Heart right ventricle (tissue), 16 donors: ENCODE measurements at regions not wholly inside any gene's neighbourhood (a gene's known extent, or its start where the extent isn't known, plus 50 kb on each side); places are given as distances from the start of the nearest gene placed in this dataset.

Experiments
- ATAC-seq, 8 donors: fragments of 200-7000 bp; cut with Tn5 transposase; one replicate each; pipeline ENCODE4 v1.9.1; 2020; ENCODE audit warnings: mild to moderate bottlenecking in 8 of 8, moderate library complexity in 8 of 8, moderate number of reproducible peaks in 1 of 8
- DNase-seq, 2 donors: peaks; one replicate each; pipeline ENCODE4 v3.0.0-alpha.2; 2020
- H3K27ac ChIP-seq, 10 donors: fragments of 200-600 bp; sonication (generic) in 2 of 10; one replicate each; pipeline versions ENCODE4 v1.5.0 to v1.8.0; 2020 to 2022; ENCODE audit warnings: mild to moderate bottlenecking in 3 of 10
- H3K27me3 ChIP-seq, 7 donors: fragments of 200-600 bp; one replicate each; pipeline ENCODE4 v1.8.0; 2021 to 2022; ENCODE audit warnings: mild to moderate bottlenecking in 2 of 7
- H3K36me3 ChIP-seq, 9 donors: fragments of 200-600 bp; sonication (generic) in 1 of 9; one replicate each; pipeline versions ENCODE4 v1.5.0 to v1.8.0; 2020 to 2022; ENCODE audit warnings: mild to moderate bottlenecking in 2 of 9
- H3K4me1 ChIP-seq, 9 donors: fragments of 200-600 bp; sonication (generic) in 1 of 9; one replicate each; pipeline versions ENCODE4 v1.5.0 to v1.8.0; 2020 to 2022; ENCODE audit warnings: mild to moderate bottlenecking in 4 of 9
- H3K4me3 ChIP-seq, 10 donors: fragments of 200-600 bp; sonication (generic) in 2 of 10; one replicate each; pipeline versions ENCODE4 v1.5.0 to v1.8.0; 2020 to 2022; ENCODE audit warnings: mild to moderate bottlenecking in 7 of 10, moderate library complexity in 2 of 10
- H3K9me3 ChIP-seq, 11 donors: fragments of 200-600 bp in 10 of 11; sonication (generic) in 2 of 11; one replicate each; pipeline versions ENCODE4 v1.5.0 to v1.8.0; 2013 to 2022; ENCODE audit warnings: mild to moderate bottlenecking in 2 of 11, control low read depth in 1 of 11, moderate library complexity in 1 of 11
- WGBS, 2 donors: extraction: QIAGEN DNeasy Blood & Tissue Kit; methylation state at CpG; one replicate each; pipeline ENCODE4 v1.1.7; 2013; ENCODE audit warnings: inconsistent platforms in 1 of 2; 5-methylcytosine and 5-hydroxymethylcytosine counted together
- intact Hi-C, 10 donors: fragments of 100-400 bp; cut with DNase I; formaldehyde crosslinking; loops; one replicate each; pipeline versions ENCODE4 v1.11.1 to v1.14.2; 2022
- TF ChIP-seq, protein P1 (sequence below), 9 donors: fragments of 200-600 bp; sonication (generic) in 2 of 9; IDR thresholded peaks; one replicate each; pipeline versions ENCODE4 v1.5.0 to v1.8.0; 2021 to 2022; ENCODE audit warnings: antibody characterized with exemption in 9 of 9, mild to moderate bottlenecking in 5 of 9, moderate library complexity in 1 of 9
- donor health status: Arrhythmogenic right ventricular cardiomyopathy.
- donor health status: ischemic (EF 13 %, LVEDD 7.1; RV severe dilation, severe dysfunction).
- donor health status: healthy with polysubstance abuse.
- donor health status: DM: no; HTN: yes; CAD: no.
- donor health status: DM: no; HTN: no; CAD: no.
- donor health status: ischemic (EF 25% LVEDD 6.9; RV normal size, moderate dysfunction).
- donor health status: ischemic (EF 25% LVEDD 5.7; RV mildly dilated, moderate dysfunction).
- donor health status: healthy.
- donor health status: DM: yes; HTN: yes; CAD: no.
- donor health status: Ischemic cardiomyopathy.
- donor health status: ischemic (EF 35%, LVEDD 5.7; RV mildly dilated, moderate dysfunction).
- donor health status: nonischemic (EF 11% LVEDD 7.7; RV severe dilation, severe dysfunction).
- donor health status: DM: yes; HTN: yes; CAD: no.
- donor health status: PGD.
- donor health status: ischemic (EF 29% LVEDD 5.4; RV normal size, mild dysfunction).
- donor health status: nonischemic (EF 23%, LVEDD 6.1; RV moderate dilation, normal function).

DNA sequence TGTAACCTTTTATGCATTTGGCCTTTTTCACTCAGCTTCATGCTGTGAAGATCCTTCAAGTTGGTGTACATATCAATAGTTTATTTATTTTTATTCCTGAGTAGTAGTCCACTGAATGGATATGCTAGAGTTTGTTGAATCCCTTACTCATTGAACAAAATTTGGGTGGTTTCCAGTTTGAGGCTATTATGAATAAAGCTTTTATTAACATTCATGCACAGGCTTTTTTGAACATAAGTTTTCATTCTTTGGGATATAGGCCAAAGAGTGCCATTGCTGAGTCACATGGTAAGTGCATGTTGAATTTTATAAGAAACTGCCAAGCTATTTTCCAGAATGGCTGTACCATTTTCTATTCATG is 59.5 kb upstream of the CAPRIN2 start:
- Histone ChIP-seq H3K4me1 (peaks cover 0 to 2% (median 0%) of the 10 kb centered on the region in 9 donors), H3K4me3 (no peak overlapping the region), H3K9me3 (no peaks in the 10 kb centered on the region), H3K27ac (no peak overlapping the region), H3K36me3 (no peaks in the 10 kb centered on the region), H3K27me3 (no peaks in the 10 kb centered on the region)
- intact Hi-C loops, result loop anchor here in 1 of 10 donors (10.0 kb wide), 1 partner anchor 1289 kb away; no protein-coding TSS in a partner anchor
- ATAC-seq (no peak), DNase-seq (no peak)
- TF ChIP-seq, protein P1, sequence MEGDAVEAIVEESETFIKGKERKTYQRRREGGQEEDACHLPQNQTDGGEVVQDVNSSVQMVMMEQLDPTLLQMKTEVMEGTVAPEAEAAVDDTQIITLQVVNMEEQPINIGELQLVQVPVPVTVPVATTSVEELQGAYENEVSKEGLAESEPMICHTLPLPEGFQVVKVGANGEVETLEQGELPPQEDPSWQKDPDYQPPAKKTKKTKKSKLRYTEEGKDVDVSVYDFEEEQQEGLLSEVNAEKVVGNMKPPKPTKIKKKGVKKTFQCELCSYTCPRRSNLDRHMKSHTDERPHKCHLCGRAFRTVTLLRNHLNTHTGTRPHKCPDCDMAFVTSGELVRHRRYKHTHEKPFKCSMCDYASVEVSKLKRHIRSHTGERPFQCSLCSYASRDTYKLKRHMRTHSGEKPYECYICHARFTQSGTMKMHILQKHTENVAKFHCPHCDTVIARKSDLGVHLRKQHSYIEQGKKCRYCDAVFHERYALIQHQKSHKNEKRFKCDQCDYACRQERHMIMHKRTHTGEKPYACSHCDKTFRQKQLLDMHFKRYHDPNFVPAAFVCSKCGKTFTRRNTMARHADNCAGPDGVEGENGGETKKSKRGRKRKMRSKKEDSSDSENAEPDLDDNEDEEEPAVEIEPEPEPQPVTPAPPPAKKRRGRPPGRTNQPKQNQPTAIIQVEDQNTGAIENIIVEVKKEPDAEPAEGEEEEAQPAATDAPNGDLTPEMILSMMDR (IDR thresholded peaks at IDR 0.05), result no peak

DNA sequence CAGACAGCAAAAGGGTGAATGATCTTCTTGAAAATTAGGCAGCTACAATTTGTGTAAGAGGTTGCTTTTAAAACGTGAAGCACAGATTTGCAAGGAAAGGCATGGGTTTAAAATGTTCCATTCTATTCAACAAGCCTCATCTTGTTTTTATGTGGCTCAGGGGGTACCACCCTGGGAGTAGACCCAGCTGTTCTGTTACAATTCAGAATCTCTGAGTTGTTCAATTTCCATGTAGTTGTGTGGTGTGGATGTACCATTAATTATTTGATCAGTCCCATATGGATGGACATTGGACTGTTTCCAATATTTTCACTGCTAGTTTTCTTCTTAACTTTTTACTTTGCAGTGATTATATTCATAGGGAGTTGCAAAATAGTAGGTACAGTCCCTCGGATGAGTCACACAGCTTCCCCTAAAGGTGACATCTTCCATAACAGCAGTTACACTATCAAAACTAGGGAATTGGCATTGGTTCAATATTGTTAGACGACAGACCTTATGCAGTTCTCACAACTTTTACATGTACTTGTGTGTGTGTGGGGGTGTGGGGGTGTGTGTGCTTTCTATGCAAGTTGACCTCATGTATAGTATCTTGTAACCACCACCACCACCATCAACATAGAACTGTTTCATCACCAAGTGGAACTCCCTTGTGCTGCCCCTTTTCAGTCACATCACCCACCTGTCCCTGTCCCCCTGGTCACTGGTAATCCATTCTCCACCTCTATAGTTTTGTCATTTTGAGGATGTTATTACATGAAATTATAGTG is 59.0 kb upstream of the CAPRIN2 start:
- intact Hi-C loops, result loop anchor here in 1 of 10 donors (10.0 kb wide), 1 partner anchor 1289 kb away; no protein-coding TSS in a partner anchor
- DNase-seq (no peak), ATAC-seq (no peak)

DNA sequence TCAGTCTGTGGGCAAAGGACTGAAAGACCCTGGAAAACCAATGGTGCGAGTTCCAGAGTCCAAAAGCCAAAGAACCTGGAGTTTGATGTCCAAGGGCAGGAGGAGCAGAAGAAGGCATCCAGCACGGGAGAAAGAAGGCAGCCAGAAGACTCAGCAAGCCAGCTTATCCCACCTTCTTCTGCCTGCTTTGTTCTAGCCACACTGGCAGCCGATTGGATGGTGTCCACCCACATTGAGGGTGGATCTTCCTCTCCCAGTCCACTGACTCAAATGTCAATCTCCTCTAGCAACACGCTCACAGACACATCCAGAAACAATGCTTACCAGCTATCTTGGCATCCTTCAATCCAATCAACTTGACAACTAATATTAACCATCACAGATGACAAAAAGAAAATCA is 57.2 kb upstream of the CAPRIN2 start:
- no peaks in the 10 kb centered on the region for H3K27me3 ChIP-seq
- H3K36me3 ChIP-seq, result no peaks in the 10 kb centered on the region
- no peak overlapping the region for H3K4me3 ChIP-seq
- peaks cover 0 to 4% (median 0%) of the 10 kb centered on the region in 9 donors for H3K4me1 ChIP-seq
- ATAC-seq, result no peak
- H3K9me3 ChIP-seq, result peaks cover 0 to 16% (median 0%) of the 10 kb centered on the region in 11 donors
- TF ChIP-seq, protein P1 (IDR thresholded peaks at IDR 0.05), result no peak
- DNase-seq, result no peak
- intact Hi-C loops, result loop anchor here in 1 of 10 donors (10.0 kb wide), 1 partner anchor 1287 kb away; no protein-coding TSS in a partner anchor
- H3K27ac ChIP-seq, result no peak overlapping the region
- WGBS, 2 donors, result 58 to 62% methylated on average over 4 of the region's 4 CpGs

More for the DNA sequence above, 59.0 kb upstream of the CAPRIN2 start:
- no peaks in the 10 kb centered on the region for H3K27me3 ChIP-seq
- peaks cover 0 to 2% (median 0%) of the 10 kb centered on the region in 9 donors for H3K4me1 ChIP-seq
- no peaks in the 10 kb centered on the region for H3K36me3 ChIP-seq
- 35 to 54% methylated on average over 3 of the region's 3 CpGs for WGBS, 2 donors
- H3K4me3 ChIP-seq, result no peak overlapping the region
- TF ChIP-seq, protein P1 (IDR thresholded peaks at IDR 0.05), result no peak
- H3K27ac ChIP-seq, result no peak overlapping the region
- peaks cover 0 to 4% (median 0%) of the 10 kb centered on the region in 11 donors for H3K9me3 ChIP-seq

DNA sequence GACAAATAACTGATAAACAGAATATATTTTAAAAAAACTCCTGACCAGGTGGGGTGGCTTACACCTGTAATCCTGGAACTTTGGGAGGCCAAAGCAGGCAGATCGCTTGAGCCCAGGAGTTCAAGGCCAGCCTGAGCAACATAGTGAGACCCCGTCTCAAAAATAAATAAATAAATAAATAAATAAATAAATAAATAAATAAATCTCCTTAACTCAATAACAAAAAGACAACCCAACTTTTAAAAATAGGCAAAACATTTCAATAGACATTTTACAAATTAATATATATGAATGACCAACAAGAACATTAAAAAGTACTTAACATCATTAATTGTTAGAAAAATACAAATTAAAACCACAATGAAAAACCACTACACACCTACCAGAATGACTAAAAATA is 56.2 kb upstream of the CAPRIN2 start:
- Histone ChIP-seq H3K4me3 (no peak overlapping the region), H3K36me3 (no peaks in the 10 kb centered on the region), H3K4me1 (peaks cover 0 to 4% (median 0%) of the 10 kb centered on the region in 9 donors), H3K27ac (no peak overlapping the region), H3K27me3 (no peaks in the 10 kb centered on the region), H3K9me3 (peaks cover 0 to 16% (median 0%) of the 10 kb centered on the region in 11 donors)
- TF ChIP-seq, protein P1 (IDR thresholded peaks at IDR 0.05), result no peak
- 93 to 95% methylated on average over 2 of the region's 2 CpGs for WGBS, 2 donors
- intact Hi-C loops, result loop anchor here in 1 of 10 donors (10.0 kb wide), 1 partner anchor 1286 kb away; no protein-coding TSS in a partner anchor
- no peak for ATAC-seq
- no peak for DNase-seq
